Lower leg skin (tissue), 4 donors: ENCODE measurements at regions not wholly inside any gene's neighbourhood (a gene's known extent, or its start where the extent isn't known, plus 50 kb on each side); places are given as distances from the start of the nearest gene placed in this dataset.

Experiments used
- DNase-seq, 2 donors: peaks; one replicate each; pipeline ENCODE4 v3.0.0-alpha.2; 2019; ENCODE audit warnings: low spot score in 2 of 2
- H3K4me3 ChIP-seq: fragments of 200-600 bp; sonication (generic); 2 replicates; pipeline ENCODE4 v1.5.1; 2017; ENCODE audit warnings: mild to moderate bottlenecking, low read depth; ENCODE audit not compliant: poor library complexity, severe bottlenecking
- POLR2A ChIP-seq, 2 donors: fragments of 450-650 bp; IDR thresholded peaks; one replicate each; pipeline ENCODE4 v1.6.1; 2016 to 2017; ENCODE audit warnings: antibody characterized with exemption in 2 of 2, mild to moderate bottlenecking in 1 of 2, moderate library complexity in 1 of 2
- WGBS, 2 donors: methylation state at CpG; one replicate each; pipeline ENCODE4 v1.1.5; 2018; 5-methylcytosine and 5-hydroxymethylcytosine counted together
- intact Hi-C: fragments of 100-400 bp; cut with DNase I; formaldehyde crosslinking; loops from one replicate; pipeline ENCODE4 v1.15.0; 2023; ENCODE audit warnings: low total_unique reads
- TF ChIP-seq, protein P1 (sequence below), 3 donors: fragments of 450-650 bp; IDR thresholded peaks; one replicate each; pipeline ENCODE4 v1.5.1; 2016; ENCODE audit warnings: antibody characterized with exemption in 3 of 3, mild to moderate bottlenecking in 3 of 3, moderate library complexity in 2 of 3

DNA sequence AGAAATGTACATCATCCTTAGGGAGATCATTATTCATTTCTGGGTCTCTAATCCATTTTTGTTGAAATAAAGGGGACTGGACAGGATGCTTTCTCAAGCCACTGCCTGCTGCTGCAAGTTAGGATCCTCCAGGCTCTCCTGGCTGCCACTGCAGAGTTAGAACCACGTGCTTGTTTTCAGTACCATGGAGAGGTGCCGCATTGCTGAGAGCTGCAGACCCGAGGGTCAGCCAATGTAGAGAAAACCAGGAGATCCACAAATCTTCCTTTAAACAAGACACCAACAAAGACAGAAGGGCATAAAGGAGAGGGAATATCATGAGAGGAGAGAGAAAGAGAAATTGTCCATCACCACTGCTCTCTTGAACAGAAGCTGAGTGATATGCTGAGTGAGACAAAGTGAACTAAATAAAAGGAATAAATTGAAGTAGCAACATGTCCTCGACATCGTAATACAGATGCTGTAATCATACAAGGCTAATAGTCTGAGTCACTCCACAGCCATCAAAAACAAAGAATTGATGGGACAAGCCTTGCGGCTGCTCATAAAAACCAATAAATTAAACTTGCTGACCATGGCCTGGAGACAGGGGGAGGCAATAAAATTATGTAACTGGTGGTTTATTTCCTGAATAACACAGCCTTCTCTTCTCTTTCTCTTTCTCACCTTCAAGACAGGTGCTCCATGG, 255.7 kb downstream of the OMA1 start:
- no peak for DNase-seq
- 42 to 53% methylated on average over 6 of the region's 6 CpGs for WGBS, 2 donors
- TF ChIP-seq, protein P1, sequence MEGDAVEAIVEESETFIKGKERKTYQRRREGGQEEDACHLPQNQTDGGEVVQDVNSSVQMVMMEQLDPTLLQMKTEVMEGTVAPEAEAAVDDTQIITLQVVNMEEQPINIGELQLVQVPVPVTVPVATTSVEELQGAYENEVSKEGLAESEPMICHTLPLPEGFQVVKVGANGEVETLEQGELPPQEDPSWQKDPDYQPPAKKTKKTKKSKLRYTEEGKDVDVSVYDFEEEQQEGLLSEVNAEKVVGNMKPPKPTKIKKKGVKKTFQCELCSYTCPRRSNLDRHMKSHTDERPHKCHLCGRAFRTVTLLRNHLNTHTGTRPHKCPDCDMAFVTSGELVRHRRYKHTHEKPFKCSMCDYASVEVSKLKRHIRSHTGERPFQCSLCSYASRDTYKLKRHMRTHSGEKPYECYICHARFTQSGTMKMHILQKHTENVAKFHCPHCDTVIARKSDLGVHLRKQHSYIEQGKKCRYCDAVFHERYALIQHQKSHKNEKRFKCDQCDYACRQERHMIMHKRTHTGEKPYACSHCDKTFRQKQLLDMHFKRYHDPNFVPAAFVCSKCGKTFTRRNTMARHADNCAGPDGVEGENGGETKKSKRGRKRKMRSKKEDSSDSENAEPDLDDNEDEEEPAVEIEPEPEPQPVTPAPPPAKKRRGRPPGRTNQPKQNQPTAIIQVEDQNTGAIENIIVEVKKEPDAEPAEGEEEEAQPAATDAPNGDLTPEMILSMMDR (IDR thresholded peaks at IDR 0.05) = no peak
- no peak for TF ChIP-seq POLR2A (IDR thresholded peaks at IDR 0.05)
- H3K4me3 ChIP-seq = no peak overlapping the region
- intact Hi-C loops = no loop called here

DNA sequence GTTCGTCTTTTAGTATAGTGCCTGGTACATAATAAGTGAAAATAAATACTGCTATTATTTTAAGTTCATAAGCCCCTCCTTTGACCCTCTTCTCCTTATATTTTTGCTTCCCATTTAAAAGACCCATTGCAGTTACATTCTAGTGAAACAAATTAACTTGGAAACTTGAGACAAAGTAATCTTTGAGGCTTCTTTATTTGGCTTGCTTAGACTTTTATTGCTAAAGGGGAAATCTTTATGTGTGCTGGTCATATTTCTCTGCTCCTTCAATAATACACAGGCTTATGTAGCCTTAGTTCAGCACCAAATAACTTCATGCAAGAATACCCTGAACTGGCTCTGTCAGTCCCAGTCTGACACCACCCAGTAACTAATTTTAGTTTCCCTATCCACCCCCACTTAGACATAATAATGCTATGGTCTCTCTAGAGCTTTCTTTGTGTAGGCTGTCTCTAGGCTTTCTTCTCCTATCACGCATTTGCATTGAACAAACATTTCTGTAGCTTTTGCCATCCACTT, 257.8 kb downstream of the OMA1 start:
- no peak overlapping the region for H3K4me3 ChIP-seq
- no peak for DNase-seq
- intact Hi-C loops = no loop called here
- no peak for TF ChIP-seq POLR2A (IDR thresholded peaks at IDR 0.05)
- TF ChIP-seq, protein P1 (IDR thresholded peaks at IDR 0.05) = no peak
- WGBS, 2 donors = 83 to 88% methylated on average over 2 of the region's 2 CpGs

DNA sequence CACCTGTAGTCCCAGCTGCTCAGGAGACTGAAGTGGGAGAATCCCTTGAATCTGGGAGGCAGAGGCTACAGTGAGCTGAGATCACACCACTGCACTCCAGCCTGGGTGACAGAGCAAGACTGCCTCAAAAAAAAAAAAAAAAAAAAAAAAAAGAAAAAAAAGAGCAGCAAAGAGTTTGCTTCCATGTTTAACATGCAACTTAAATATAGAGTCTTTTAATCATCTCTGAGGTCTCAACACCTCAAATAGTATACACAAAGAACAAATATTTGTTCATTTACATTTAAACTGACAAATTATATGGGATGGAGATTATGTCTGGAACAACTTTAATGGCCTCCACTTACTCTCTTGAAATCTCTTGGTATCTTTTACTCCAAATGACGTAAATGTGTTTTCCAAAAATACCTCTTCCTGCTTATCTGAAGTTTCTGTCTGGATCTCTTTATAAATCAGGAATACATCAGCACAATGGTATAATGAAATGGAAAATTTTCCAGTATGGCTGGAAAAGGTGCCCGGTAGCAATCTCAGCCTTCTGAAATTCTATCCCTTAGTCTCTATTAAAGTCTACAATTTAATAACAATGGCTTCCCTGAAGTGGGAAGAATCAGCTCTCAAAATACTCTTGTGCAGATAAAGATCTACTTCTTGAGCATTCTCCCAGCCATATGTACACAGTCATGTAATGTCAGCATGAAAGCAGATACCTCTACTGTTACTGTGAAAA, 258.5 kb downstream of the OMA1 start:
- 83 to 86% methylated on average over 2 of the region's 2 CpGs for WGBS, 2 donors
- TF ChIP-seq POLR2A (IDR thresholded peaks at IDR 0.05) = no peak
- TF ChIP-seq, protein P1 (IDR thresholded peaks at IDR 0.05) = no peak
- no peak for DNase-seq
- intact Hi-C loops = no loop called here
- H3K4me3 ChIP-seq = no peak overlapping the region

DNA sequence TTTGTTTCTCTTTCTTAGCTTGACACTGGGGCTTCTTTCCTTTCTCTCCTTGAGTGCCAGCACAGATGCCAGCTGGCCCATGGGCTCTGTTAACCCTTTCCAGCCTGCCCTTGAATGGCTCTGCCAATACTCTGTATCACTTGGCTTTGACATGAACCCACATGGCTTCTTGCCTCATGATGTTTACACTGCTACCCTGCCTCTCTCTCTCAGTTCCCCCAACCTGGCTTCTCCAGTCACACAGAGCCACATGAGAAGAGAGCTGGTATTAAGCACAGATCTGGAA, 262.4 kb downstream of the OMA1 start:
- H3K4me3 ChIP-seq = no peak overlapping the region
- DNase-seq = no peak
- intact Hi-C loops = no loop called here
- TF ChIP-seq POLR2A (IDR thresholded peaks at IDR 0.05) = no peak
- TF ChIP-seq, protein P1 (IDR thresholded peaks at IDR 0.05) = no peak

DNA sequence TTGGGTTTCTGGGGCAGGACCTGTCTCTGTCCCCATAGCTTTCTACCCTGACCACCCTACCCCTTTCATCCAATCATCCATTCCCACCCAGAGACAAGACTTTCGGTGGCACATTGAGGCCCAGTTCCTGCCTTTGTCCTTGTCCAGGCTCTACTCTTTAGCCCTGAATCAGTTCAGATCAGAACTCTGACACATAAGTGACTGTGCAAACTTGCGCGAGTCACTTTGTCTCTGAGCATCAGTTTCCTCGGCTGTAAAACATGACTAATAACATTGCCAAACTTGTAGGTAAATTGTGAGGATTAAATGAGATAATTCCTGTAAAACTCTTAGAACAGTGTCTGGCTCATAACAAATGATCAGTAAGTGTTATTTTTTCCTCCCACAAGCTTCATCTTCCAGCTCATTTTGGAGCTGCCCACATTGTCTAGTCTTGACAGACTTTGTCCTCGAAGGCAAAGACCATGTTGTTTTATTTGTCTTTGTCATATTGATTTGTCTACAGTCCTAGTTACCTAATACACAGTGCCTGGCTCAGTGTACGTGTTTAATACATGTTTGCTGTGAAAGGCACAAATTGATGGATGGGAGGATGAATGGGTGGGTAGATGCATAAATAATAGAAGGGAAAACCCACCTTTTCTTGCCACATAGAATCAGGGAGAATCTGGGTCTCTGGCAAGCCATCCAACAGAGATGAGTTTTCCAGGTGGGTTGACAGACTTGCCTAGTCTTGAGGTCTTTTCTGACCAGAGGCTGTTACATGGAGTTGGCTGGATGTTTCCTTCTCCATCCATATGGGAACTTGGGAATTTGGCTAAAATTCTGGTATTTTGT, 262.9 kb downstream of the OMA1 start:
- TF ChIP-seq, protein P1 (IDR thresholded peaks at IDR 0.05) = no peak
- TF ChIP-seq POLR2A (IDR thresholded peaks at IDR 0.05) = no peak
- no peak overlapping the region for H3K4me3 ChIP-seq
- WGBS, 2 donors = 77 to 87% methylated on average over 6 of the region's 6 CpGs
- no peak for DNase-seq
- intact Hi-C loops = no loop called here
